NB4 (cell line): ENCODE measurements at regions not wholly inside any gene's neighbourhood (a gene's known extent, or its start where the extent isn't known, plus 50 kb on each side); places are given as distances from the start of the nearest gene placed in this dataset.

ENCODE experiments used
- CTCF ChIP-seq: IDR thresholded peaks from one replicate; pipeline ENCODE4 v1.5.1; 2012; ENCODE audit warnings: low read depth, low read length
- MYC ChIP-seq: IDR thresholded peaks from 2 replicates; pipeline ENCODE4 v1.6.1; 2011; ENCODE audit warnings: low read depth, low read length
- POLR2A ChIP-seq: IDR thresholded peaks from 2 replicates; pipeline ENCODE4 v1.6.1; 2011; ENCODE audit warnings: mild to moderate bottlenecking; ENCODE audit not compliant: insufficient read length; ENCODE audit errors: extremely low read depth

GRCh38 chr1:56173736-56174135 is 405.6 kb downstream of the PLPP3 start:
- no peak for TF ChIP-seq POLR2A
- no peak for TF ChIP-seq CTCF
- TF ChIP-seq MYC: no peak
